Gastrocnemius medialis (tissue), 4 donors: ENCODE measurements at regions not wholly inside any gene's neighbourhood (a gene's known extent, or its start where the extent isn't known, plus 50 kb on each side); places are given as distances from the start of the nearest gene placed in this dataset.

Experiments used
- CTCF ChIP-seq, 5 experiments: fragments of 450-650 bp in 3 of 5; fragments of 200-600 bp in 2 of 5; sonication (generic) in 2 of 5; IDR thresholded peaks in 4 of 5; conservative IDR thresholded peaks in 1 of 5; 1 replicate in 4 of 5; 2 replicates in 1 of 5; pipeline ENCODE4 v1.5.1; 2016 to 2019; ENCODE audit warnings: antibody characterized with exemption in 5 of 5, mild to moderate bottlenecking in 3 of 5, moderate library complexity in 3 of 5
- POLR2A ChIP-seq, 2 donors: fragments of 450-650 bp; IDR thresholded peaks; one replicate each; pipeline ENCODE4 v1.6.1; 2017; ENCODE audit warnings: antibody characterized with exemption in 2 of 2, mild to moderate bottlenecking in 2 of 2, moderate library complexity in 2 of 2

GRCh38 chr5:127227881-127228280 is 62.7 kb upstream of the MEGF10 start:
- no peak for TF ChIP-seq CTCF (IDR thresholded peaks at IDR 0.05 in 4 of 5, conservative IDR thresholded peaks at IDR 0.05 in 1 of 5)
- no peak for TF ChIP-seq POLR2A (IDR thresholded peaks at IDR 0.05)
